OCI-LY1 (cell line): ENCODE measurements at regions not wholly inside any gene's neighbourhood (a gene's known extent, or its start where the extent isn't known, plus 50 kb on each side); places are given as distances from the start of the nearest gene placed in this dataset.

Experiments
- H2AFZ ChIP-seq: fragments of 200-600 bp; sonication (generic), shearing (Covaris generic); 2 replicates; pipeline ENCODE4 v1.6.0; 2014; ENCODE audit warnings: antibody characterized with exemption, mild to moderate bottlenecking, low read length
- H3F3A ChIP-seq: fragments of 200-600 bp; sonication (generic), shearing (Covaris generic); 2 replicates; pipeline ENCODE4 v1.6.0; 2014; ENCODE audit warnings: mild to moderate bottlenecking, antibody characterized with exemption, low read length, moderate library complexity; ENCODE audit not compliant: insufficient read depth
- H3K27ac ChIP-seq: fragments of 200-600 bp; sonication (generic); 2 replicates; pipeline ENCODE4 v1.5.1; 2014; ENCODE audit warnings: low read length, mixed run types, mild to moderate bottlenecking, low read depth; ENCODE audit not compliant: poor library complexity, severe bottlenecking
- H3K27me3 ChIP-seq: fragments of 200-600 bp; sonication (generic); 2 replicates; pipeline ENCODE4 v1.6.0; 2014; ENCODE audit warnings: antibody characterized with exemption, mild to moderate bottlenecking, low read length, moderate library complexity; ENCODE audit not compliant: insufficient read depth
- H3K36me3 ChIP-seq: fragments of 200-600 bp; sonication (generic); 2 replicates; pipeline ENCODE4 v1.6.1; 2014; ENCODE audit warnings: mild to moderate bottlenecking, antibody characterized with exemption, low read length, moderate library complexity, mixed read lengths; ENCODE audit not compliant: insufficient read depth
- H3K4me1 ChIP-seq: fragments of 200-600 bp; sonication (generic); 2 replicates; pipeline ENCODE4 v1.5.1; 2014; ENCODE audit warnings: mild to moderate bottlenecking, low read length, moderate library complexity; ENCODE audit not compliant: insufficient read depth, severe bottlenecking
- H3K4me2 ChIP-seq: fragments of 200-600 bp; sonication (generic), shearing (Covaris generic); 2 replicates; pipeline ENCODE4 v1.6.1; 2014; ENCODE audit warnings: low read length
- H3K4me3 ChIP-seq: fragments of 200-600 bp; sonication (generic); 2 replicates; pipeline ENCODE4 v1.5.1; 2014; ENCODE audit warnings: low read length, low read depth, mild to moderate bottlenecking, mixed read lengths; ENCODE audit not compliant: poor library complexity, severe bottlenecking
- H3K79me2 ChIP-seq: fragments of 200-600 bp; shearing (Covaris generic); 2 replicates; pipeline ENCODE4 v1.6.1; 2016; ENCODE audit warnings: mixed run types, low read length, mixed read lengths; ENCODE audit not compliant: insufficient read depth
- H3K9ac ChIP-seq: fragments of 200-600 bp; sonication (generic), shearing (Covaris generic); 2 replicates; pipeline ENCODE4 v1.6.1; 2014; ENCODE audit warnings: mild to moderate bottlenecking, low read length, mixed read lengths
- H3K9me2 ChIP-seq: fragments of 200-600 bp; sonication (generic), shearing (Covaris generic); 2 replicates; pipeline ENCODE4 v1.6.1; 2014; ENCODE audit warnings: low read depth, mild to moderate bottlenecking, low read length, mixed read lengths
- H3K9me3 ChIP-seq: fragments of 200-600 bp; shearing (Covaris generic); 2 replicates; pipeline ENCODE4 v1.6.1; 2014; ENCODE audit warnings: low read length, mixed read lengths
- H4K20me1 ChIP-seq: fragments of 200-600 bp; sonication (generic), shearing (Covaris generic); 2 replicates; pipeline ENCODE4 v1.6.0; 2016; ENCODE audit warnings: mild to moderate bottlenecking, low read length; ENCODE audit not compliant: insufficient read depth
- EZH2 ChIP-seq: fragments of 200-600 bp; sonication (generic), shearing (Covaris generic); IDR thresholded peaks from 2 replicates; pipeline ENCODE4 v1.8.0; 2017; ENCODE audit warnings: borderline replicate concordance, mixed run types, mild to moderate bottlenecking, antibody characterized with exemption, low read length, moderate library complexity, mixed read lengths
- TF ChIP-seq, protein P1 (sequence below): fragments of 200-600 bp; sonication (generic), shearing (Covaris generic); IDR thresholded peaks from 2 replicates; pipeline ENCODE4 v1.5.1; 2017; ENCODE audit warnings: mild to moderate bottlenecking, antibody characterized with exemption, low read length, moderate library complexity, mixed read lengths

DNA sequence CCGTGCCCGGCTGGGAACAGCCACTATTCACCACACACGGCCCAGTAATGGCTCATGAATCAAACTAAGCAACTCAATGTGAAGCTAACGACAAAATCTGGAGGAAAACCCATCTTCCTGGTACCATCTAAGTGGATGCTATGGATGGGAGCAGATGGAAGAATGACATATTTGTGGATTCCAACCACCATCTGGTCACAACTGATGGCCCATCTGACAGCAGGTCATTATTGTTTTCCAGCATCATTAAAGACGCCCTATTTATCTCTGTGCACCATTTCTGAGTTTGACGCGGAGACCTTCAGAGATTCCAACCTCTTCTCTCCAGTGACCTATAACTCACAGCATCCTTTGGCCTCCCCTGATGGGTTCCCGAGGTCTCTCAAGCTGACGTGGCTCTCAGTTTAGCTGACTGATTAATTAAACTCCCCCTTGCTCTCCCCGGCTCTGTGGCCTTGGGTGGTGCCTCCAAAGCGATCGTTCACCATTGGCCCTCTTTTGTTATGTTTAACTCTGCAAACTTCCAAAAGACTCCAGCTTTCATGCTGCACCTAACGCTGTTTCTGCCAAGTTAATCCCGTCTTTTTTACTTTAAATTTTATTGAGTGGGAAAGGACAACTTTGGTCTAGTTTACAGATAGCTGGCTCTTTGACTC is 1514.4 kb downstream of the BRD1 start:
- Histone ChIP-seq H3K79me2 (no peaks in the 10 kb centered on the region), H3K4me2 (no peak overlapping the region), H2AFZ (no peak overlapping the region), H3K27ac (no peak overlapping the region), H3K27me3 (no peaks in the 10 kb centered on the region; the same call in 1 of the 2 replicates), H3K4me1 (no peaks in the 10 kb centered on the region), H3K9ac (no peak overlapping the region), H3K9me2 (no peaks in the 10 kb centered on the region), H3F3A (no peaks in the 10 kb centered on the region), H3K9me3 (peaks cover 8% of the 10 kb centered on the region; the same call in 1 of the 2 replicates), H3K36me3 (no peaks in the 10 kb centered on the region; the same call in 1 of the 2 replicates), H3K4me3 (no peak overlapping the region), H4K20me1 (no peaks in the 10 kb centered on the region)
- TF ChIP-seq EZH2: no peak
- TF ChIP-seq, protein P1, sequence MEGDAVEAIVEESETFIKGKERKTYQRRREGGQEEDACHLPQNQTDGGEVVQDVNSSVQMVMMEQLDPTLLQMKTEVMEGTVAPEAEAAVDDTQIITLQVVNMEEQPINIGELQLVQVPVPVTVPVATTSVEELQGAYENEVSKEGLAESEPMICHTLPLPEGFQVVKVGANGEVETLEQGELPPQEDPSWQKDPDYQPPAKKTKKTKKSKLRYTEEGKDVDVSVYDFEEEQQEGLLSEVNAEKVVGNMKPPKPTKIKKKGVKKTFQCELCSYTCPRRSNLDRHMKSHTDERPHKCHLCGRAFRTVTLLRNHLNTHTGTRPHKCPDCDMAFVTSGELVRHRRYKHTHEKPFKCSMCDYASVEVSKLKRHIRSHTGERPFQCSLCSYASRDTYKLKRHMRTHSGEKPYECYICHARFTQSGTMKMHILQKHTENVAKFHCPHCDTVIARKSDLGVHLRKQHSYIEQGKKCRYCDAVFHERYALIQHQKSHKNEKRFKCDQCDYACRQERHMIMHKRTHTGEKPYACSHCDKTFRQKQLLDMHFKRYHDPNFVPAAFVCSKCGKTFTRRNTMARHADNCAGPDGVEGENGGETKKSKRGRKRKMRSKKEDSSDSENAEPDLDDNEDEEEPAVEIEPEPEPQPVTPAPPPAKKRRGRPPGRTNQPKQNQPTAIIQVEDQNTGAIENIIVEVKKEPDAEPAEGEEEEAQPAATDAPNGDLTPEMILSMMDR: no peak

DNA sequence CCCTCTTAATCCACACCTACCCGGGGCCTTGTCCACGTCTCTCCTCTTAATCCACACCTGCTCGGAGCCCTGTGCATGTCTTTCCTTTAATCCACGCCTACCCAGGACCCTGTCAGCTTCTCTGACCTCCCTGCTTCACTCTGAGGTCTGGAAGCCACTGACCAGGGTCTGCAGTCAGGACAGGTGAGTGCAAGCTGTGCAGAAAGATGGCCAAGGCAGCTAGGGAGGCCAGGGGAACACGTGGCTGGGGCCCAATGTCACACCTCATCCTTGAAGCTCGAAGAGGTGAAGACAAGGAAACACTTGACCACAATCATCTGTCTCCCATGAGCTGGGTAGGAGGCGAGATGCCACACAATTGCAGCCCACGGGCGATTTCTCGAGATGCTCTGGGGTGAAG is 1516.9 kb downstream of the BRD1 start:
- no peak overlapping the region for H3K27ac ChIP-seq
- H3F3A ChIP-seq: no peaks in the 10 kb centered on the region
- H2AFZ ChIP-seq: no peak overlapping the region
- H3K27me3 ChIP-seq: no peaks in the 10 kb centered on the region
- no peaks in the 10 kb centered on the region for H3K79me2 ChIP-seq
- H3K36me3 ChIP-seq: no peaks in the 10 kb centered on the region; the same call in 1 of the 2 replicates
- H3K4me2 ChIP-seq: no peak overlapping the region
- TF ChIP-seq, protein P1: no peak
- no peak for TF ChIP-seq EZH2
- H3K4me1 ChIP-seq: no peaks in the 10 kb centered on the region
- H3K9ac ChIP-seq: no peak overlapping the region
- H3K4me3 ChIP-seq: no peak overlapping the region
- no peaks in the 10 kb centered on the region for H4K20me1 ChIP-seq
- H3K9me2 ChIP-seq: no peaks in the 10 kb centered on the region
- peaks cover 8% of the 10 kb centered on the region; the same call in 1 of the 2 replicates for H3K9me3 ChIP-seq

DNA sequence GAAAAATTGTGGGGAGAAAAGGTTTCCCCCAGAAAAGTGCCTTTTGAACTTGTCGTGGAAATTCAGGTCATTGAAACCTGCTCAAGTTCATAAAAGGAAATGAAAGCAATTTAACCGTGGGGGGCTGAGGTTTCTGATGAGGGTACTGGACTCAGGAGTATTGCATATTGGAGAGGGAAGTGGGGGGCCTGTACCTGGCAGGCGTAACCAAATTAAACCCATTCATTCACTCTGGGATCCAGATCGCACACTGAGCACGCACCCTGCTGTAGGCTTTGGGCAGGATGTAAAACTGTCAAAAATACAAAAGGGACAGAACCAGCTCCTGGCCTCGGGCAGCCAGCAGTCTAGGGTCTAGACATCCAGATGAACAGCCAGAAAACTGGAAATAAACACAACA is 1517.4 kb downstream of the BRD1 start:
- H3K4me3 ChIP-seq: no peak overlapping the region
- no peaks in the 10 kb centered on the region for H3K27me3 ChIP-seq
- H3K9me2 ChIP-seq: no peaks in the 10 kb centered on the region
- no peaks in the 10 kb centered on the region; the same call in 1 of the 2 replicates for H3K36me3 ChIP-seq
- no peaks in the 10 kb centered on the region for H3K79me2 ChIP-seq
- no peak overlapping the region for H3K27ac ChIP-seq
- H3K9ac ChIP-seq: no peak overlapping the region
- no peaks in the 10 kb centered on the region for H3F3A ChIP-seq
- H3K9me3 ChIP-seq: peaks cover 8% of the 10 kb centered on the region; the same call in 1 of the 2 replicates
- TF ChIP-seq, protein P1: no peak
- TF ChIP-seq EZH2: no peak
- H3K4me1 ChIP-seq: no peaks in the 10 kb centered on the region
- H2AFZ ChIP-seq: no peak overlapping the region
- H4K20me1 ChIP-seq: no peaks in the 10 kb centered on the region
- H3K4me2 ChIP-seq: no peak overlapping the region
